ENCODE measurements at regions not wholly inside any gene's neighbourhood (a gene's known extent, or its start where the extent isn't known, plus 50 kb on each side); places are given as distances from the start of the nearest gene placed in this dataset.

- H3K4me1 Mint-ChIP-seq (ENCODE audit: low read depth) = no peaks in the 10 kb centered on the region
- no peak for DNase-seq
- CTCF ChIA-PET = no interaction called here
- no peak overlapping the region for H3K27ac Mint-ChIP-seq
- no peaks in the 10 kb centered on the region for H3K9me3 Mint-ChIP-seq
- peaks cover 6% of the 10 kb centered on the region for H3K27me3 Mint-ChIP-seq
- POLR2A ChIA-PET = no interaction called here
- ATAC-seq = no peak
- H3K4me3 Mint-ChIP-seq = no peak overlapping the region
- intact Hi-C loops (cut with micrococcal nuclease) = no loop called here
- no peaks in the 10 kb centered on the region for H3K36me3 Mint-ChIP-seq (ENCODE audit: low read depth)
- TF ChIP-seq CTCF (IDR thresholded peaks at IDR 0.05) = no peak
Observed at GRCh38 chr6:4563156-4563555, 213.0 kb upstream of the CDYL start.

- CTCF ChIA-PET = interaction anchor here (1.2 kb wide), 1 partner anchor 10 kb away, joined by 3 read pairs; no protein-coding TSS in a partner anchor
Observed at GRCh38 chr6:4561773-4562400, 214.3 kb upstream of the CDYL start.

GRCh38 chr6:4561078-4561435 is 215.1 kb upstream of the CDYL start:
- intact Hi-C loops (cut with micrococcal nuclease) = no loop called here
- ChIA-PET POLR2A (interaction anchor here (0.6 kb wide), 1 partner anchor 42 kb away, joined by 3 read pairs; no protein-coding TSS in a partner anchor), CTCF (interaction anchor here (1.2 kb wide), 1 partner anchor 9 kb away, joined by 3 read pairs; no protein-coding TSS in a partner anchor)
- Mint-ChIP-seq H3K36me3 (ENCODE audit: low read depth) (no peaks in the 10 kb centered on the region), H3K27ac (no peak overlapping the region), H3K9me3 (no peaks in the 10 kb centered on the region), H3K27me3 (peaks cover 11% of the 10 kb centered on the region), H3K4me1 (ENCODE audit: low read depth) (no peaks in the 10 kb centered on the region), H3K4me3 (no peak overlapping the region)
- no peak for DNase-seq
- ATAC-seq = no peak
- TF ChIP-seq CTCF (IDR thresholded peaks at IDR 0.05) = no peak

More at GRCh38 chr6:4561773-4562400, 214.3 kb upstream of the CDYL start:
- no peak for DNase-seq
- Mint-ChIP-seq H3K4me1 (ENCODE audit: low read depth) (no peaks in the 10 kb centered on the region), H3K4me3 (no peak overlapping the region), H3K27me3 (peaks cover 8% of the 10 kb centered on the region), H3K36me3 (ENCODE audit: low read depth) (no peaks in the 10 kb centered on the region), H3K9me3 (no peaks in the 10 kb centered on the region), H3K27ac (no peak overlapping the region)
- intact Hi-C loops (cut with micrococcal nuclease) = no loop called here
- no peak for ATAC-seq
- POLR2A ChIA-PET = interaction anchor here (0.6 kb wide), 1 partner anchor 479 kb away, joined by 6 read pairs; no protein-coding TSS in a partner anchor
- TF ChIP-seq CTCF (IDR thresholded peaks at IDR 0.05) = no peak

DNA sequence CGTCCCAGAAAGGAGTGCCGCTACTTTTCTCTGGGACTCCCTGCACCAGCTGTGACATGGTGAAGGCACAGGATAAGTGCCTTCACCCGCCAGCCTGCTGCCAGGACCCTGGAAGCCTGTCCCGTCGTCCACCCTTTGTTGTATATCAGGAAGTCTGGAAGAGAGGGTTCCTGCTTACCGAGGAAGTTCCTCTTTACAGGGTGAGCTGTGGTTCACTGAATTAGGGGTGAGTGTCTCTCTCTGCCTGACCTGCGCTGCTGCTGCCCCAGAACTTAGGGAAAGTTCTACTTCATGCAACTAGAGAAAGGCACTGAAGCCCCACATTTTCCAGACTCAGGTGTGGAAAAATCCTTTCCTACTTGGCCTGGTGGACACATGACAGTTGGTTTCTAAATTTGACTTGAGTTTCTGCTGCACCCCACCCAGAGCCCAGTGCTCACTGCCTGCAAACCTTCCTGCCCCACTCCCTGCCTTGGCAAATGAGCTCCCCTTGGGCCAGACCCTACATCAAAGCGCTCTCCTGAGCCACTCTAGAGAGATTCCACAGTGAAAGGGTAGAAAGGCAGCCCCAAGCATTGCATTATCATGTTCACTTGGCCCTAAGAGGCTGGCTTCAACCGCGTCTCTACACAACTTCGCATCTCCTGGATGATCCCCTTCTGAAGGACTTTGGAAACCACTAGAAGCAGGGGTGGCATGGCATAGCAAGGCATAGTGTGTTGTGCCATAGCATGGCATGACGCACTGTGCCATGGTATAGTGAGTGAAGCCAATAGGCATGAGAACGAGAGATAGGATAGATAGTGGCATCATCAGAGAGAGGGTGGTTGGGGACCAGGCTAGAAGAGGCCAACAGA is 215.8 kb upstream of the CDYL start:
- Mint-ChIP-seq H3K4me1 (ENCODE audit: low read depth) (no peaks in the 10 kb centered on the region), H3K36me3 (ENCODE audit: low read depth) (no peaks in the 10 kb centered on the region), H3K27me3 (peaks cover 11% of the 10 kb centered on the region), H3K4me3 (no peak overlapping the region), H3K9me3 (no peaks in the 10 kb centered on the region), H3K27ac (no peak overlapping the region)
- intact Hi-C loops (cut with micrococcal nuclease) = no loop called here
- ChIA-PET CTCF (interaction anchor here (1.2 kb wide), 1 partner anchor 9 kb away, joined by 3 read pairs; no protein-coding TSS in a partner anchor), POLR2A (no interaction called here)
- DNase-seq (no peak), ATAC-seq (no peak)
- no peak for TF ChIP-seq CTCF (IDR thresholded peaks at IDR 0.05)

Data from activated CD8-positive, alpha-beta T cell treated with anti-CD3 and anti-CD28 coated beads for 36 hours (primary cell).